GM21447 (cell line): ENCODE measurements at regions not wholly inside any gene's neighbourhood (a gene's known extent, or its start where the extent isn't known, plus 50 kb on each side); places are given as distances from the start of the nearest gene placed in this dataset.

ENCODE experiments used
- ATAC-seq: cut with Tn5 transposase; IDR thresholded peaks from one replicate; pipeline ENCODE4 v1.9.1; 2021; ENCODE audit not compliant: unreplicated experiment

- ATAC-seq, result no peak
Observed at GRCh38 chr3:30542897-30543296, 63.5 kb upstream of the TGFBR2 start.

- ATAC-seq, result no peak
Observed at GRCh38 chr3:30544812-30545211, 61.6 kb upstream of the TGFBR2 start.

GRCh38 chr3:30546934-30547333 is 59.5 kb upstream of the TGFBR2 start:
- no peak for ATAC-seq

GRCh38 chr3:30547716-30548115 is 58.7 kb upstream of the TGFBR2 start:
- ATAC-seq, result no peak

- peak; percentile 64 for ATAC-seq
Observed at GRCh38 chr3:30548600-30548999, 57.8 kb upstream of the TGFBR2 start.

GRCh38 chr3:30549600-30549999 is 56.8 kb upstream of the TGFBR2 start:
- no peak for ATAC-seq

GRCh38 chr3:30550246-30550645 is 56.2 kb upstream of the TGFBR2 start:
- ATAC-seq, result no peak

- ATAC-seq, result no peak
Observed at GRCh38 chr3:30551266-30551665, 55.1 kb upstream of the TGFBR2 start.

GRCh38 chr3:30551927-30552326 is 54.5 kb upstream of the TGFBR2 start:
- ATAC-seq, result no peak

GRCh38 chr3:30553641-30554316 is 52.6 kb upstream of the TGFBR2 start:
- no peak for ATAC-seq

- no peak for ATAC-seq
Observed at GRCh38 chr3:30554317-30554690, 52.1 kb upstream of the TGFBR2 start.

- ATAC-seq, result no peak
Observed at GRCh38 chr3:30555968-30556367, 50.4 kb upstream of the TGFBR2 start.
